ENCODE measurements at regions not wholly inside any gene's neighbourhood (a gene's known extent, or its start where the extent isn't known, plus 50 kb on each side); places are given as distances from the start of the nearest gene placed in this dataset.

DNA sequence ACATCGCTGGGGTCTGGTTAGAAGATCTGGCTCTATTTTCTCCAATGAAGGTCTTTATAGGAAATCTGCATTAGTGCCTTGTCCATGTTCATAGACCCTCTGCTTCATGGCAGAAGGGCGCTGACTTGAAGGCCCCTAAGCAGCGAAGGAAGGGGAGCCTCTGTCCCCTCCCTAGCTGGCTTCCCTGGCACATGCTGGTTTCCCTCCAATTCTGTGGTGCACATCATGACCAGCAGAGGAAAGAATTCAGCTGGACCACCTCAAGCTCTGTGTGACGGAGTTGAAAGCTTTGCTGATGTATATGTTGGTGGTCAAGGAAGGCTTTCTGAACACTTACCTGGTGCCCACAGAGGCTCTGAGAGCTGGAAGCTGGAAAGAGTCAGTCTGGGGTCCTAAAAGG lies 129.7 kb upstream of the MYLIP start:
- H3K27ac Mint-ChIP-seq, result no peak overlapping the region
- Histone ChIP-seq H3K4me1 (ENCODE audit: control insufficient read depth in 1 of 2, insufficient read depth in 2 of 2, low read length in 2 of 2) (peaks cover 9 to 12% of the 10 kb centered on the region in 2 donors), H3K27ac (ENCODE audit: low read depth in 1 of 2, low read length in 2 of 2) (no peak overlapping the region), H3K4me2 (replicated peaks; ENCODE audit: extremely low read depth, low read length, poor library complexity, severe bottlenecking) (no peak overlapping the region), H2AFZ (ENCODE audit: insufficient read depth, low read depth, low read length, poor library complexity, severe bottlenecking) (no peak overlapping the region), H3K9ac (ENCODE audit: insufficient read depth, low read length, poor library complexity, severe bottlenecking) (no peak overlapping the region), H3K9me3 (replicated peaks in 1 of 2; ENCODE audit: control insufficient read depth in 1 of 2, insufficient read depth in 1 of 2, low read length in 2 of 2) (no peaks in the 10 kb centered on the region), H3K79me2 (ENCODE audit: insufficient read depth, low read length) (no peaks in the 10 kb centered on the region), H4K20me1 (ENCODE audit: insufficient read depth, low read length) (no peaks in the 10 kb centered on the region), H3K27me3 (ENCODE audit: control insufficient read depth in 2 of 2, insufficient read depth in 2 of 2, low read length in 2 of 2) (no peaks in the 10 kb centered on the region), H3K4me3 (replicated peaks in 1 of 3; ENCODE audit: low read depth in 2 of 3, low read length in 3 of 3) (no peak overlapping the region), H3K36me3 (replicated peaks in 1 of 2; ENCODE audit: control insufficient read depth in 1 of 2, insufficient read depth in 2 of 2, low read length in 2 of 2) (no peaks in the 10 kb centered on the region)
- H3K36me3 Mint-ChIP-seq, result no peaks in the 10 kb centered on the region
- 100% methylated on average over 4 of the region's 4 CpGs for WGBS (ENCODE audit: insufficient coverage)
- no peak for DNase-seq
- TF ChIP-seq CTCF (IDR thresholded peaks at IDR 0.05), result no peak
- intact Hi-C loops (cut with micrococcal nuclease), result no loop called here
- H3K4me3 Mint-ChIP-seq, result no peak overlapping the region
- peaks cover 1 to 5% (median 4%) of the 10 kb centered on the region in 3 donors for H3K27me3 Mint-ChIP-seq (ENCODE audit: low read depth in 3 of 3)
- peaks cover 0 to 2% (median 0%) of the 10 kb centered on the region in 7 donors for H3K9me3 Mint-ChIP-seq
- peaks cover 15% of the 10 kb centered on the region for H3K4me1 Mint-ChIP-seq

GRCh38 chr6:15997586-15998388 lies 131.1 kb upstream of the MYLIP start:
- H3K4me3 ChIP-seq (replicated peaks in 1 of 3; ENCODE audit: low read depth in 2 of 3, low read length in 3 of 3), result no peak overlapping the region
- Mint-ChIP-seq H3K27ac (peak overlapping the region in 2 of 7 donors; percentile 5 to 66), H3K4me1 (peaks cover 15% of the 10 kb centered on the region), H3K27me3 (ENCODE audit: low read depth in 3 of 3) (peaks cover 1 to 5% (median 4%) of the 10 kb centered on the region in 3 donors), H3K36me3 (no peaks in the 10 kb centered on the region), H3K9me3 (peaks cover 0 to 3% (median 0%) of the 10 kb centered on the region in 7 donors), H3K4me3 (peak overlapping the region in 1 of 2 donors; percentile 40)
- H3K4me1 ChIP-seq (ENCODE audit: control insufficient read depth in 1 of 2, insufficient read depth in 2 of 2, low read length in 2 of 2), result peaks cover 9 to 12% of the 10 kb centered on the region in 2 donors
- 68% methylated on average over 4 of the region's 6 CpGs for WGBS (ENCODE audit: insufficient coverage)
- no peak overlapping the region for H3K9ac ChIP-seq (ENCODE audit: insufficient read depth, low read length, poor library complexity, severe bottlenecking)
- TF ChIP-seq CTCF (IDR thresholded peaks at IDR 0.05), result no peak
- no peaks in the 10 kb centered on the region for H4K20me1 ChIP-seq (ENCODE audit: insufficient read depth, low read length)
- H3K27me3 ChIP-seq (ENCODE audit: control insufficient read depth in 2 of 2, insufficient read depth in 2 of 2, low read length in 2 of 2), result no peaks in the 10 kb centered on the region
- H2AFZ ChIP-seq (ENCODE audit: insufficient read depth, low read depth, low read length, poor library complexity, severe bottlenecking), result peak overlapping the region; percentile 64
- intact Hi-C loops (cut with micrococcal nuclease), result no loop called here
- H3K4me2 ChIP-seq (replicated peaks; ENCODE audit: extremely low read depth, low read length, poor library complexity, severe bottlenecking), result no peak overlapping the region
- H3K27ac ChIP-seq (ENCODE audit: low read depth in 1 of 2, low read length in 2 of 2), result no peak overlapping the region
- no peaks in the 10 kb centered on the region for H3K36me3 ChIP-seq (replicated peaks in 1 of 2; ENCODE audit: control insufficient read depth in 1 of 2, insufficient read depth in 2 of 2, low read length in 2 of 2)
- no peaks in the 10 kb centered on the region for H3K79me2 ChIP-seq (ENCODE audit: insufficient read depth, low read length)
- no peaks in the 10 kb centered on the region for H3K9me3 ChIP-seq (replicated peaks in 1 of 2; ENCODE audit: control insufficient read depth in 1 of 2, insufficient read depth in 1 of 2, low read length in 2 of 2)
- peak in 1 of 3 donors; percentile 17 for DNase-seq

All from CD14-positive monocyte (primary cell).